GM04504 (cell line): ENCODE measurements at regions not wholly inside any gene's neighbourhood (a gene's known extent, or its start where the extent isn't known, plus 50 kb on each side); places are given as distances from the start of the nearest gene placed in this dataset.
A peak's percentile ranks its signal among the peaks of the same experiment; 100 is the strongest.
"Not testable (repeated sequence)": the region's sequence is repeated elsewhere in the genome, so short reads cannot be mapped to it uniquely, and the experiment has no call there.

Experiments used
- DNase-seq: peaks from one replicate; pipeline ENCODE4 v3.0.0-alpha.2; 2012; ENCODE audit warnings: low read depth

DNA sequence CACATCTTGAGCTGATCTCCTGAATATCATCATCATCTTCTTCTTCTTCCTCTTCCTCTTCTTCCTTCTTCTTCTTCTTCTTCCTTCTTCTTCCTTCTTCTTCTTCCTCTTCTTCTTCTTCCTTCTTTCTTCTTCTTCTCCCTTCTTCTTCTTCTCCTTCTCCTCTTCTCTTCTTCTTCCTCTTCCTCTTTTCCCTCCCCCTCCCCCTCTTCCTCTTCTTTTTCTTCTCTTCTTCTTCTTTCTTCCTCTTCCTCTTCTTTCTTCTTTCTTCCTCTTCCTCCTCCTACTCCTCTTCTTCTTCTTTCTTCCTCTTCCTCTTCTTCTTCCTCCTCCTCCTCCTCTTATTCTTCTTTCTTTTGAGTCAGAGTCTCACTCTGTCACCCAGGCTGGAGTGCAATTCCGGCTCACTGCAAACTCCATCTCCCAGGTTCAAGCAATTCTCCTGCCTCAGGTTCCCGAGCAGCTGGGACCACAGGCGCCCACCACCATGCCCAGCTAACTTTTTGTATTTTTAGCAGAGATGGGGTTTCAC is 197.9 kb upstream of the NANOGP8 start:
- no peak for DNase-seq

DNA sequence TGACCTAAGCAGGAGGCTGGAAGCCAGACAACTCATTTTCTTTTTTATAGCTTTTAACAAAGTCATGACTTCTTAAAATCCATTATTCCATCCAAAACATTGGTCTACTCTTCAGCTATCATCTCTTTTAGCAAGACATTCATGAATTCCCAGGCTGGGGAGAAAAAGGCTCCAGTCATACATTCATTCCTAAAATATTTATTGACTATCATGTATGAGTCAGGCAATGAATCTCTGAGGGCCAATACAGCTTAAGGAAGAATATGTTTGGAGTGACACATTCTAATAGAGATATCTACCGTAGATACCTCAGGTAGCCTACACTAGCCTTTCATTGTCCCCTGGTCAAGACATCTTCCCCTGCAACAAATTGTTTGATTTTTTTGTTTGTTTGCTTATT is 196.4 kb upstream of the NANOGP8 start:
- peak; percentile 42 for DNase-seq

DNA sequence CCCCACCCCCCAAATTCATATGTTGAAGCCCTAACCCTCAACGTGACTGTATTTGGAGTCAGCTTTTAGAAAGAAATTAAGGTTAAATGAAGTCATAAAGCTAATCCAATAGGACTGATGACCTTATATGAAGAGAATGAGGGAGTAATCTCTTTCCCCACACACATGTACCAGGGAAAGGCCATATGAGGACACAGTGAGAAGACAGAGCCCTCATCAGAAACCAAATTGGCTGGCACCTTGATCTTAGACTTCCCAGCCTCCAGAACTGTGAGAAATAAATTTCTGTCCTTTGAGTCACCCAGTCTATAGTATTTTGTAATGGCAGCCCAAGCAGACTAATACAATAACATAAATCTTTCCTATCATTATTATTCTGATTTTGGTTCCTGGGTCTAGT is 194.7 kb upstream of the NANOGP8 start:
- no peak for DNase-seq

DNA sequence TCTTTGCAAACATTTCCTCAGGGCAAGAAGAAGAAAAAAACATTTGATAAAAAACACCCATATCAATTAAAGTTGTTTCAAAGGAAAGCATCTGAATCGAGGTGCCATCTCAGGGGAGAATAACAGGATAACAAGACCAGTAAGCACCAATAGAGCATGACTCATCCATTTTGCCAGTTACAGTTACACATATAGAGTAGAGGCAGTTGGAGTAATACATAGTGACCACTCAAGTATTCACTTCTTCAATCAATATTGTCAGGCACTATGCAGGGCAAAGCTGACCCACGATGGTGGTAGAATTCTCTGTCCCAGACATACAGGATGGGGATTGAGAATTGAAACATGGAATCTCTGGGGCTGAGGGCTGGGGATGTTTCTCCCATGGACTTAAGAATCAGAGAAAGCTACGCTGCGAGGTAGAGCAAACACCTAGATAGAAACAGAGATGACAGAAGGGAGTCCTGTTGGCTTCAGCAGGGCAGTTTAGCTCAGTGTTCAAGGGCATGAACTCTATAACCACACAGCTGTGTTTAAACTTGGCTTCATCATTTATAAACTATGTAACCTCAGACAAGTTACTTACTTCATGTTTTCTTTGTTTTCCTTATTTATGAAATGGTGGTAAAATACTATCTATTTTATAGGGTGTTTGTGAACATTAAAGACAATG is 186.4 kb upstream of the NANOGP8 start:
- DNase-seq = no peak

DNA sequence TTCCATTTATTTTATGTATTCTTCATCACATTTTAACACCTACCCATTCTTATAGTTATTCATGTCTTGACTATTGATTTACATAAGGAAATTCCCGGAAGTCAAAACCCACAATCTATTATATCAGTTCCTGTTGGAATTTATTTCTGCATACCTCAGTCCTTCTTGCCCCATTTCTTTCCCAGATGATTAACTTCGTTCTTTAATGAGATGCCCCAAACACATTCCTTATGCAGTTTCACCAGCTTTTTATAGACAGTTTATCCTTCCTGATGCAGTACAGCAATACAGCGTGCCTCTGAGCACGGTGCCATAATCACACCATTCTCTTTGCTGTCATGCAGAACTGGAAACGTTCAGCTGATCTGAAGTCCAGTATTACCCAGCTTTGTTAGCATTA is 175.8 kb upstream of the NANOGP8 start:
- DNase-seq = no peak

DNA sequence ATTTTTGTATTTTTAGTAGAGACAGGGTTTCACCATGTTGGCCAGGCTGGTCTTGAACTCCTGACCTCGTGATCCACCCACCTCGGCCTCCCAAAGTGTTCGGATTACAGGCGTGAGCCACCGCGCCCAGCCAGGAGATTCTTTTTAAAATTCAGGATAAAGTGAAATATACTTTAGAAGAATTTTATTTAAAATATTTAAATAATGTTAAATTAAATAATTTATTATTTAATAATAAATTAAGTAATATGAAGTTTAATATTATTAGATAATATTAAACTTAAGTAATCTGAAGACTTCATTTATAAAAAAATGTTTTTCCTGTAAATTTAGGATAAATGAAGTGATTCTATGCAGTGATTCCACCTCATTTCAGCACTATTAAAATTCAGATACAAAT is 175.2 kb upstream of the NANOGP8 start:
- DNase-seq = not testable (repeated sequence)

DNA sequence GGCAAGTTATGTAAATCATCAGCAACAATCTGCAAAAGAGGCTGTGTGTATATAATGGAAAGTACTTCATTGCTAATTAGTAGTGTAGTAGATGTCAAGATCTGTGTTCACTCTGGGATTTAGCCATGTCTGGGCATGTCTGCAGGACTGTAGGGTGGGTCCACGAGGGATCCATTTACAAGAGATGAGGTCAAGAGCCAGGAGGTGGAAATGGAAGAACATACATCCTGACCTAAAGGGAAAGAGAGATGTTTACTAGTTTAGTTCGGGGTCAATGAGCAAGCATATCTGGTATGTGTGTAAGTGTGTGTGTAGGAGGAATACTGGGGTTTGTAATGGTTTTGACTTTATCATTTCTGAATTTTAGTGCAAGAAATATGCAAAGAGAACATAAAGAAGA is 171.5 kb upstream of the NANOGP8 start:
- DNase-seq = no peak

DNA sequence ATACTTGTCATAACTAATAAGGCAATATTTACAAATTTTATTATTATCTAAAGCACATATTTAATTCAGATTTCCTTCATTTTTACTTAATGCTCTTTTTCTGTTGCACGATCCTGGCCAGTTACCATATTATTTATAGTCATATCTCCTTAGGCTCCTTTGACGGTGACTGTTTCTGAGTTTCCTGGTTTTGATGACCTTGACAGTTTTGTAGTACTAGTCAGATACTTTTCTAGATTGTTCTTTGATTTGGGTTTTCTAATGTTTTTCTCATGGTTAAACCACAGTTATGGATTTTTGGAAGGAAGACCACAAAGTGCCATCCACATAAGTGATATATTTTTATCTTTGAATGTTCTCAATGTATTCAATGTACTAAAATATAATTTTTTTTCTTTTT is 171.0 kb upstream of the NANOGP8 start:
- no peak for DNase-seq

DNA sequence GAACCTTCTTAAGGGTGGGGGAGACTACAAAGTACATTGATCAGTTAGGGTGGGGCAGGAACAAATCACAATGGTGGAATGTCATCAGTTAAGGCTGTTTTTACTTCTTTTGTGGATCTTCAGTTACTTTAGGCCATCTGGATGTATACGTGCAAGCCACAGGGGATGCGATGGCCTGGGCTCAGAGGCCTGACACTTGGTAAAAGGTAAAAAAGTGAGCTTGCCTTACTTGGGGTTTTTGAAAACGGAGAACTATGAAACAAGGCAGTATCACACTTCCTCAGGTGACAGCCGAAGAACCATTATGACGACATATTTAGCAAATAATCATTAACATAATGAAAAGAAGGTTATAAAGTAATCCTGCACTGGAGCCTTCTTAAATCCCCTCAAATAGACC is 169.8 kb upstream of the NANOGP8 start:
- DNase-seq = not testable (repeated sequence)

DNA sequence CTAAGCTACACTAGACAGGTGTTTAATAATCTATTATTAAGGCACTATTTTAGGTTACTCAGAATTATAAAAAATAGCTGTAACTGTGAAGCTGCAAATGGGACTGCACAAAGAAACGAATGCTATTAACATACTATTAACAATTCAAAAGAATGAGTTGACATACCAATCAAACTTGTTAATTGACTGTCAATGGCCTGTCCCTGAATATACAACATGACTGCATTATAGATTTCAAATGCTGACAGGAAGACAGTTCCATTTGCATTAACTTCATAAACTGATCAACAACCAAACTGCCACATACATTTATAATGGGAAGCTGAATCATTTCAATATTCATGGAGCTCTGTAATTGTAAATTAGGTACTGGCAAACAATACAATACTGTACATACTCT is 169.0 kb upstream of the NANOGP8 start:
- no peak for DNase-seq

DNA sequence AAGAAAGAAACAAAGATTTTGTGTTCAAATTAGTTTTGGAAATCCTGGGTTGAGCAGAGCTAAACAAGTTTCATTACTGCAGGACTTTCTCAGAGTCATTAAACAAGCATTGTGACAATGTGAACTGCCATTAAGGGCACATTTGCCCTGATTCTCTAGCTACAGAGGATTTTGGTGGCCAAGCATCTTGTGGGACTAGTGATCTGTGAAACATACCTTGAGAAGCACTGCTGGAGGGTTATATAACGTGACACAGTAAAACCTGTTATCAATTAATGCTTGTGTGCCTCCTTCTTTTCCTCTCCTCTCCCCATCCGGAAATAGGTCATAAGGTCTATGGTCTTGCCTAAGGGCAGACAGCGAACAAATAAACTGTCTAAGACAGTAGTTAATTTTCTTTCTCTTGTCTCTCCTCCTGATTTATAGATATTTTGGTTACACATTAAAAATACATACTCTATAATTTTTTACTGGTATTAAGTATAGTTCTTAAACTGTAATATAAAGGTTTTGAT is 167.3 kb upstream of the NANOGP8 start:
- peak; percentile 10 for DNase-seq

DNA sequence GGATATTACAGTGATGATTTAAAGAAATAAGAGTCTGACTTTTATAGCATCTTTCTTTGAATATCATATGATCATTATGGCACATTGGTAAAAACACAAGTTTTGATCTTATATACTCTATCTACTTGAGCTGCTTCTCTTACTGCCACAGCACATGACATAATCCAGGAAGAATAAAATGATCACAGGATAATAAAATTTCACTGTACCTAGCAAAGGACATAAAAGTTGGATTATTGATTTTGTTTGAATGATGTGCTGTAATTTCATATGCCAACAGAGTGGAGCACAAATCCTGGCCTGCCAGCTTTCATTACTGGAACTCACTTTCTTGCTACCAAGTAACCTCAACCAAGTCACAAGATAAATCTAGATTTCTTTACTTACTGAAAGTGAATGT is 162.1 kb upstream of the NANOGP8 start:
- no peak for DNase-seq

DNA sequence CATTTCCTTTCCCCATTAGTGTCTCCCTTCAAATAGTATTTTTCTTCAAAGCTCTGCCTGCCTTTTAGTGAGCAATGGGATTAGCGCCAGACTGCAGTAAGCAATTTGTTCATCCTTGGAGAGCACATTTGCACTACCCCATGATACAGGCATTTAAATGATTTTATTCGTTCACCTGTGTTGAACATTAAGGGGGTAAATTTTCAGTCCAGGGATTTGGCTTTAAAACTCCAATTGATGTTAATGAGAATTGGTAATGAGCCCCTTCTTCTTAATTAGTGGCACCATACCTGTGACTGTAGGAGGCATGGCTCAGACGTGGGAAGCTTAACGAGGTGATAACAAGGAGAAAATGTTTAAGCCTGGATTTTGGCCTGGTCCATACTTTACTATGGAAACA is 161.4 kb upstream of the NANOGP8 start:
- DNase-seq = no peak

DNA sequence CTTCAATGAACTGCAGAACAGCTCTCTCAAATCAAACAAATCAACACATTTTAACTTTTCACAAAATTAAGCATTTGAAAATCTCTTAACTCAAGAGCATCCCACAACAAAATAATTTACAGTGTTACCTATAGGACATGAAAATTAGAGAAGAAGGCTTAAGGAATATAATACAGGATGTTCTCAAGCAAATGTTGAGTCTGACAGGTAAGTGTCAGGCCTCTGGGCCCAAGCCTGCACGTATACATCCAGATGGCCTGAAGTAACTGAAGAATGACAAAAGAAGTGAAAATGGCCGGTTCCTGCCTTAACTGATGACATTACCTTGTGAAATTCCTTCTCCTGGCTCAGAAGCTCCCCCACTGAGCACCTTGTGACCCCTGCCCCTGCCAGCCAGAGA is 160.6 kb upstream of the NANOGP8 start:
- DNase-seq = not testable (repeated sequence)

DNA sequence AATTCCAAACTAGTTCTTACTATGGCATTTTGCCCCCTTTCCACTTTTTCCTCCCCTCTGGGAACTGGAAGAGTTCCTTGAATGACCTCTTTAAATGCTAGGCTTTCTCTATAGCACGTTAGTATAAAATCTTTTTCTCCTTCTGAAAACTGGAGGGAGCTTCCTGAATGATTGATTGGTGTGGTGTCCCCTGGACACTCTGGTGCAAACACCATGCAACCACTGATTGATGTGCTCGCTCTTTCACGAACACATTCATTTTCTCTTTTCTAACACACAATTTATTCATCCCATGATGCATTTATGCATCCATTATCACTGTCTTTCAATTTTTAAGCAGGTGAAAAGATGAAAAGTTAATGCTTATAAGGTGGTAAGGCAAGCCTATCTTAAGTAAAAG is 159.1 kb upstream of the NANOGP8 start:
- DNase-seq = no peak

DNA sequence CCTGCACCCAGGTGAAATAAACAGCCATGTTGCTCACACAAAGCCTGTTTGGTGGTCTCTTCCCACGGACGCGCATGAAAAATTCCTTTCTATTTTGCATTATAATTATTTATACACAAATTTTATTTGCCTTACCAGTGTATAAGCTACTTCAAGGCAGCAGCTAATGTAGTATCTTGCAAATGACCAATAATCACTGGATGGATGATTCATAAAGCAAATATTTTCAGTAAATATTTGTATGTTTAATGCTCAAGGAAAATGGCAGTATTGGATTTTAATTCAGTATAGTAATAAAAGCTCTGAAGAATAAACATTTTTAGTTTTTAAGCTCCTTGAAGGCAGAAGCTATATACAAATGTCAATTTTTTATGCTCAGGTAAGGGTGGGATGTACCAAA is 158.7 kb upstream of the NANOGP8 start:
- no peak for DNase-seq

DNA sequence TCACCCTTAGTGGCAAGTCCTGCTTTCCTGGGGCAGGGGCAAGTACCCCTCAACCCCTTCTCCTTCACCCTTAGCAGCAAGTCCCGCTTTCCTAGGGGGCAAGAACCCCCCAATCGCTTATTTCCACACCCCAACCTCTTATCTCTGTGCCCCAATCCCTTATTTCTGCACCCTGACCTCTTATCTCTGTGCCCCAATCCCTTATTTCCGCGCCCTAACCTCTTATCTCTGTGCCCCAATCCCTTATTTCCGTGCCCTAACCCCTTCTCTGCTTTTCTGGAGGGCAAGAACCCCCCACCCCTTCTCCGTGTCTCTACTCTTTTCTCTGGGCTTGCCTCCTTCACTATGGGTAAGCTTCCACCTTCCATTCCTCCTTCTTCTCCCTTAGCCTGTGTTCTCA is 154.6 kb upstream of the NANOGP8 start:
- DNase-seq = not testable (repeated sequence)

DNA sequence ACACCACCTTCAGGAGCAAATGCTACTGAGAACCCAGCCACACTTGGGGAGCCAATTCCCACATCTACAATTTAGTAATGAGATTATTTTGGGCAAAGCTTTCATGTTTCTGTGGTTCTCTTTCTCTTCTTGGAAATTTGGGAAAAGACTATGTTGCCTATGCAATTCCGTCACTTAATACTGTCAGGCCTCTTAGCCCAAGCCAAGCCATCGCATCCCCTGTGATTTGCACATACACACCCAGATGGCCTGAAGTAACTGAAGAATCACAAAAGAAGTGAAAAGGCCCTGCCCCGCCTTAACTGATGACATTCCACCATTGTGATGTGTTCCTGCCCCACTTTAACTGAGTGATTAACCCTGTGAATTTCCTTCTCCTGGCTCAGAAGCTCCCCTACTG is 153.4 kb upstream of the NANOGP8 start:
- DNase-seq = not testable (repeated sequence)

DNA sequence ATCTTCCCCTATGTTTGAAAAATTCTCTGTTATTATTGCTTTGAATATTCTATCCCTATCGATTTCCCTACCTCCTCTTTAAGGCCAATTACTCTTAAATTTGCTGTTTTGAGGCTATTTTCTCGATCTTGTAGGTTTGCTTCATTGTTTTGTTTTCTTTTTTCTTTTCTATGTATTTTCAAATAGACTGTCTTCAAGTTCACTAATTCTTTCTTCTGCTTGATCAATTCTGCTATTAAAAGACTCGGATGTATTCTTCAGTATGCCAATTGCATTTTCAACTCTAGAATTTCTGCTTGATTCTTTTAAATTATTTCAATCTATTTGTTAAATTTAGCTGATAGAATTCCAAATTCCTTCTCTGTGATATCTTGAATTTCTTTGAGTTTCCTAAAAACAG is 144.0 kb upstream of the NANOGP8 start:
- no peak for DNase-seq

DNA sequence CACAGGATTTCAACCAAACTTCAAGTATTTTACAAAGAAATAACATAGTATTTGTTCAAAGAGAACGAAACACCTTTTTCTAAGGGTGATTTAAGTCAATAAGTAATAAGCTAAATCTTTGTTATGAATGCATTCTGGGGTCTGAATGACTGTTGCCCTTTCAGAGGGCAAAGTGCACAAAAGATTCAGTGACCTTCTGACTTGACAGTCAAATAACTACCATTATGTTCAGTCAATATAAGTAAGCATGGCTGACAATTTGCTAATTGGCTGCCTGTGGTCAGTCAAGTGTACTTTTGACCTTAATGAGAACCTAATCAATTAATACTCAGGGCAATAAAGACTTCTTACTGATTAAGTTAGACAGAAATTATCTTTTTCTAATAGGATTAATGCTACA is 133.1 kb upstream of the NANOGP8 start:
- DNase-seq = no peak

DNA sequence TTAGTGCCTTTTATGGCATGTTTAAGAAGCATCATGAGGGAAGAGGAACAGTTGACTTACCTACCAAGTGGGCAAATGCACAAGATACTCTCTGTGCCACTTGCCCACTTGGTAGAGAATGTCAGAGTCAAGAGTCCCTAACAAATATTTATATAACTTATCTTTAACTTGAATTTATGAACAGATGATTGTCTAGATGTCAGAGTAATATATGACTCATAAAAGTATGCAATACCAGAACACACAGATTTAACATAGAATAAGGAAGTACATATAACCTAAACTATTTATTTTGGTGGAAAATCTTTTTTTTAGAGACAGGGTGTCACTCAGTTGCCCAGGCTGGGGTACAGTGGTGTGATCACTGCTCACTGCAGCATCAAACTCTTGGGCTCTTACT is 130.0 kb upstream of the NANOGP8 start:
- DNase-seq = no peak

DNA sequence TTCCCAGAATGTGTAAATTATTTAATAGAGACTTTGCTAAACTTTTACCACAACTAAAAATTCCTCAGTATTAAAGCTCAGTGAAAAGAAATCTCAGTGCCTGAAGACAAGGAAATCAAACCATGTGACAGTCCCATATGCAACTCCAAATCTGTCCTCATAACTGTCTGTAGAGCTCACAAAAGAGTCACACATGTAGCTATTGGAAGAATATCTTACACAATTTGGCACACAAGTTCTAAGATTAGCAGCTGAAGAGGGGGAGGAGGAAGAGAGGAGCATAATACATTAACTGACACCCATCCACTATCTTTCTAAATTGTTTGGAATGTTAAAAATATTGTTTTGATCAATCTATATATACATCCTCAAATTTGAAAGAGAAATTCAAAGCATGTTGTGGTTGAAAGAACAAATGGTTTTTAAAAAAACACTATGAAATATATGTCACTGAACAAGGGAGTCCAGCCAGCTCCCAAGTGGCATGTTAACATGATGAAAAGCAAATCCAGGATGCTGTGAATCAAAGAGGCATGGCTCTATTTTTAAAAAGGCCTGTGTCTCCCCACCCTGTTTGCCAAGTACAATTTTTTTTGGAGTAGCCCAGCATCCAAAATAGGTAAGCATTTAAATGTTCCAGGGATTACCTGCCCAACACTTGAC is 126.3 kb upstream of the NANOGP8 start:
- DNase-seq = no peak

DNA sequence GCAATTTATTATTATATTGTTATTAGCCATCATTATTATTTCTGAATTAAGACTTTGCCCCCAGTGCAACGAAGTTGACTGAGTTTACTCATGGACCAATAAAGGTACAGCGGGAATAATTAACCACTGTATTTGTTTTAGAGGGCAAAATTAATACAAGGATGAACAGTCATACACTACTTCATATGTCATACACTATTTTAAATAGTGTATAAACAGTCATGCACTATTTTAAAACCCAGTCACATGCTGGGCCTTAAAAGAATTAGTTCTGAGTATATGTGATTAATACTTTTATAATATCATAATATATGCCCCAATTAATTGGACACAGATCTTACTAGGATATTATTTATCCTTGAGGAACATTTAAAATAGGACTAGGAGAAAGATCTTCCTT is 125.3 kb upstream of the NANOGP8 start:
- DNase-seq = no peak

DNA sequence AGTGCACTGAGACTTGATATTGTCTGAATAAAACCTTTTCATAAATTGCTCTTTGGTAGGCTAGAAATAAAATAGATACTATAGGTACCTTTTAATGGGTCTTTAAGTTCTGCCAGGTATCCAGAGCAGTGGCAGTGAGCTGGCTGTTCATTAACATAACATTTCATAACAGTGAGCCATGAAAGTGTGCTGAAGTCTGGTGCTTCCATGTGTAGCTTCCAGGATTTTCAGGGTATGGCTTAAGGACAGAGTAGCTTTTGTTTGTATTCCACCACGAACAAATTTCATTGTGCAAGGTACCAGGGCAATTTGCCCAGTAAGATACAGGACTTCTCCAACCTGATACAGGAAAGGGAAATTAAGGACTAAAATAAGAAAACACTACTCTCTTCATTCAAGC is 124.7 kb upstream of the NANOGP8 start:
- DNase-seq = no peak
